Muscle layer of duodenum (tissue), 2 donors: ENCODE measurements at regions not wholly inside any gene's neighbourhood (a gene's known extent, or its start where the extent isn't known, plus 50 kb on each side); places are given as distances from the start of the nearest gene placed in this dataset.
"Not testable (repeated sequence)": the region's sequence is repeated elsewhere in the genome, so short reads cannot be mapped to it uniquely, and the experiment has no call there.

Experiments
- H3K27ac ChIP-seq: one replicate; pipeline ENCODE4 v1.7.0; 2013; ENCODE audit warnings: mild to moderate bottlenecking, low read length
- H3K27me3 ChIP-seq: one replicate; pipeline ENCODE4 v1.7.0; 2013; ENCODE audit warnings: low read depth, mild to moderate bottlenecking, control low read depth, low read length
- H3K36me3 ChIP-seq, 2 donors: one replicate each; pipeline ENCODE4 v1.7.0; 2013; ENCODE audit warnings: low read length in 2 of 2, control low read depth in 1 of 2, mild to moderate bottlenecking in 1 of 2; ENCODE audit not compliant: insufficient read depth in 2 of 2, control insufficient read depth in 1 of 2
- H3K4me1 ChIP-seq, 2 donors: one replicate each; pipeline ENCODE4 v1.7.0; 2013; ENCODE audit warnings: low read length in 2 of 2, mild to moderate bottlenecking in 2 of 2, control low read depth in 1 of 2, moderate library complexity in 1 of 2; ENCODE audit not compliant: insufficient read depth in 2 of 2, control insufficient read depth in 1 of 2
- H3K4me3 ChIP-seq, 2 donors: one replicate each; pipeline ENCODE4 v1.7.0; 2013; ENCODE audit warnings: low read length in 2 of 2, low read depth in 1 of 2, mild to moderate bottlenecking in 1 of 2
- H3K9me3 ChIP-seq, 2 donors: one replicate each; pipeline ENCODE4 v1.7.0; 2013; ENCODE audit warnings: low read length in 2 of 2, control low read depth in 1 of 2, mild to moderate bottlenecking in 1 of 2; ENCODE audit not compliant: control insufficient read depth in 1 of 2
- donor health status: healthy.

DNA sequence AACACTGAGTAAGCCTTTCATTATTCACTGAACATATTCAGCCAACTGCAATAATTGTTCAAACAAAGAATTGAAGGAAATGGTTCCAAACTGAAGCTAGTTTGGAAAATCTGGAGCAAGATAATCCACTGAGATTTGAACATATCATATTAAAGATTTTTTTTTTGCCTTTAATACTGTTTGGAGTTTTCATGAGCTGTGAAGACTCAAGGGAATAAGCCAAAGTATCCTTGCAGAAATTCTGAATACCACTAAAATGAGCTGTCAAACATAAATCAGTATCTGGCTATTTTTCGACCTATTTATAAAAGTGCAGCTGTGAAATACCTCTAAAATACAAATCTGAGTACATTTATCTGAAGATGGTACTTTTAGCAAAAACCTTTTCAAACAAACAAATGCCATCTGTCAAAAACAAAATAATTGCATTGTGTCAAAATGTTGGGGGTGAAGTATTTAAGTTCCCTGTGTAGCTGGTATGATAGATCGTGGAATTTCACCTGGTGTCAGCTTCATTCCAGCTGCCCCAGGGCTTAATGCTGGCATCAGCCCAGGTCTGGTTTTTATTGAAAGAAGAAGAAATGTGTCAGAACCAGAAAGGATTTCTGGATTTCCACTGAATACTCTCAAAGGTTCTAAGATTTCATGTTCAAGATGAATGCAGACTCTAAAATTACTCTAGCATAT is 149.0 kb upstream of the GRAMD2B start:
- H3K9me3 ChIP-seq, result no peaks in the 10 kb centered on the region
- no peak overlapping the region for H3K4me3 ChIP-seq
- H3K27me3 ChIP-seq, result no peaks in the 10 kb centered on the region
- H3K36me3 ChIP-seq, result no peaks in the 10 kb centered on the region
- no peak overlapping the region for H3K27ac ChIP-seq
- H3K4me1 ChIP-seq, result no peaks in the 10 kb centered on the region

DNA sequence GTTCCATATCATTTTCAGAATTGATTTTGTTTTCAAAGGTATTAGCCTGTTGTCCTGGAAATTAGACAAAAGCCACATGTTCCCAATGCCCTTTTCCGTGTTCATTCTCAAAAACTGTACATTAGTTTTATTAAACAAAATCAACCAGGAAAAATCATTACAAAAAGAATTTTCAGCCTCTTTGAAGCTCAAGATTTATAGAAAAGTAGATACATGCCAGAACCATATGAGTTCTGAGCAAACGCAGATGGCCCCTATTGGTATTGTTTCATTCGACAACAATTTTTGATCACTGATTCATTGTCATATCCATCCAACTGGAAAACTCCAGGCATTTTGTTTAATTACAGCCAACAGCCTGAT is 148.5 kb upstream of the GRAMD2B start:
- H3K36me3 ChIP-seq, result no peaks in the 10 kb centered on the region
- no peak overlapping the region for H3K4me3 ChIP-seq

DNA sequence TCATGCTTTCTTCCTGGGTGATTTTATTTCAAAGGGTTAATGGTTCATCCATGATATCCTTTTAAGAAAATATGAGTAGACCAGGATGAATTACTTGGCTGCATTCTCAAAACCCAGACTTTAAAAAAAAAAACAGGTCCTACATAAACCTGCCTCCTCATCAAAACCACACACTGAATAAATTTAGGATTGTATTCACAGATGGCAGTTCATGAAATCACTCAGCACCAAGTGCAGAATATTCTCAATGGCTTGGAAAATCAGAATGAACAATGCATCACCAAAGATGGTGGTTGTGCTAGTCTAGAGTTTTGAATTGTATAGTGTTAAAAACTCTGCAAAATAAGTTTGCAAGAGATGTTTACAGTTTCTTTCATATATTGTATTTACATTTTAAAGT is 145.4 kb upstream of the GRAMD2B start:
- Histone ChIP-seq H3K4me3 (no peak overlapping the region), H3K4me1 (no peaks in the 10 kb centered on the region), H3K36me3 (no peaks in the 10 kb centered on the region), H3K27me3 (no peaks in the 10 kb centered on the region), H3K27ac (no peak overlapping the region), H3K9me3 (no peaks in the 10 kb centered on the region)

More for the DNA sequence above, 148.5 kb upstream of the GRAMD2B start:
- H3K27me3 ChIP-seq, result no peaks in the 10 kb centered on the region
- H3K9me3 ChIP-seq, result no peaks in the 10 kb centered on the region
- no peak overlapping the region for H3K27ac ChIP-seq
- H3K4me1 ChIP-seq, result no peaks in the 10 kb centered on the region

DNA sequence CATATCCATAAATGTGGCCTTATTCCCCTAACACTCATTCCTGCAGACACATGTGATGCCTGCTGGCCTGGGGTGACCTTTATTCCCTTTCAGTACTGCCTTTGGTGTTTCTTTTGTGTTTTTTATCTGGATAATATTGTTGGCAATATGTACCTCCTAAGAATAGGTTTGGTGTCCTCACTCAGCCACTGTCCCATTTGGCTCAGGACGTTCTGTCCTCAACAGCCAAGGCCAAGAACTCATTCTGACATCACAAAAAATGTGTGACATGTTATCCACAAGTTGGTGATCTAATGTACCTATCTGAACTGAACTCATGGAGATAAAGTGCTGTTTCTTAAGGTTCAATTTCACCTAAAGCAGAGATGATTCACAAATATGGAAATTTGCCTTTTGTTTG is 142.9 kb upstream of the GRAMD2B start:
- Histone ChIP-seq H3K27me3 (no peaks in the 10 kb centered on the region), H3K27ac (no peak overlapping the region), H3K4me1 (no peaks in the 10 kb centered on the region)

DNA sequence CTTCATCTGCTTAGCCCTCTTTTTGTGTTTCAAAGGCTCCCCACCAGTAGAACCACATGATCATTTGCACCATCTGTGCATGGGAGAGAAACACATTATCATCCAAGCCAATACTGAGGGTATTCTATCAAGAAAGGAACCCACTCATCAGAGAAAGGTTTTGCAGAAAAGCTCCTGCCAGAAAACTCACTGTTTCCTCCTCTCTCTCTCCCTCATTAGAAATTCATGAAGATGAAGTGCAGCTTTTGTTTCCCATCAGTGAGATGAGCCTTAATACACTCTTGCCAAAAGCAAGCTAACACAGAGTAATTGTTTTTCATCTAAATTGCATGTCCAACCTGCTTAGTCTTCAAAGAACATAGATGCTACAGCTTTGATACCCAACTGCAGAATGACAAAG is 142.4 kb upstream of the GRAMD2B start:
- H3K4me1 ChIP-seq, result no peaks in the 10 kb centered on the region
- no peaks in the 10 kb centered on the region for H3K27me3 ChIP-seq
- no peak overlapping the region for H3K4me3 ChIP-seq
- H3K36me3 ChIP-seq, result no peaks in the 10 kb centered on the region
- no peaks in the 10 kb centered on the region for H3K9me3 ChIP-seq
- H3K27ac ChIP-seq, result no peak overlapping the region

More for the DNA sequence above, 142.9 kb upstream of the GRAMD2B start:
- H3K9me3 ChIP-seq, result no peaks in the 10 kb centered on the region
- no peak overlapping the region for H3K4me3 ChIP-seq
- no peaks in the 10 kb centered on the region for H3K36me3 ChIP-seq

DNA sequence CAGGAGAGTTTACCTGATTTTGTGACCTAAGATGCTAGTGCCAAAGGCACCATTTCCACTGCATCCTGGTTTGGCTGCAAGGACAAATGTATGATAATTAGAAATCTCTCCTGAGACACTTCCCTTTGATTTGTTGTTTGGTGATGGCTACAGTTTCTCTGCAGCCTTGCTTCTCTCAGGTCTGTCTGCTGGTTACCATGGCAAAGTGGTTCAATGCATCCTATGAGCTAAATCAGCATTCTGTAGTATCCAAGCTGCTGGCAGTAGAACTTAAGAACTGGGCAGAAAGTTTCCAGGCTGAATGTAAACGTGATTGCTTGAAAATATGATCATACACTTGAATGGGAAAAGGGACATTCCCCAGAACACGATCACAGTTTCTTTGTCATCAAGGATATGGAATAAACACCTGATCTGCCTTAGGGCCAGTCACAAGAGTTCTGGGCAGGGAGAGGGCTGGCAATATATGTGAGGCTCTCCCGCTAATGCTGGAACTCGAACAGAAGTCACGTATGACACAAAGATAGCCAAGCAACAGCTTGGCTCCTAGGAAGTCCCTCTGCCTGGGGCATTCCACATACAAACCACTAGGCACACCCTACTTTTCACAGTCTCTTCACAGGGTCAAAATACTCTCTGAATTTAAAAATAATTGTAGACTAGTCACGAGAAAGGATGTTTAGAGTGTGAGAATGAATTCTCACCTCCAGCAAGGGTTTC is 138.1 kb upstream of the GRAMD2B start:
- Histone ChIP-seq H3K9me3 (no peaks in the 10 kb centered on the region), H3K4me1 (no peaks in the 10 kb centered on the region), H3K27me3 (no peaks in the 10 kb centered on the region), H3K36me3 (no peaks in the 10 kb centered on the region), H3K4me3 (no peak overlapping the region), H3K27ac (no peak overlapping the region)

DNA sequence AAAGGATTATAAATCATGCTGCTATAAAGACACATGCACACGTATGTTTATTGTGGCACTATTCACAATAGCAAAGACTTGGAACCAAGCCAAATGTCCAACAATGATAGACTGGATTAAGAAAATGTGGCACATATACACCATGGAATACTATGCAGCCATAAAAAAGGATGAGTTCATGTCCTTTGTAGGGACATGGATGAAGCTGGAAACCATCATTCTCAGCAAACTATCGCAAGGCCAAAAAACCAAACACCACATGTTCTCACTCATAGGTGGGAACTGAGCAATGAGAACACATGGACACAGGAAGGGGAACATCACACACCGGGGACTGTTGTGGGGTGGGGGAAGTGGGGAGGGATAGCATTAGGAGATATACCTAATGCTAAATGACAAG is 127.1 kb upstream of the GRAMD2B start:
- H3K4me3 ChIP-seq, H3K27ac ChIP-seq, H3K4me1 ChIP-seq, H3K9me3 ChIP-seq, H3K27me3 ChIP-seq, H3K36me3 ChIP-seq: not testable (repeated sequence)

DNA sequence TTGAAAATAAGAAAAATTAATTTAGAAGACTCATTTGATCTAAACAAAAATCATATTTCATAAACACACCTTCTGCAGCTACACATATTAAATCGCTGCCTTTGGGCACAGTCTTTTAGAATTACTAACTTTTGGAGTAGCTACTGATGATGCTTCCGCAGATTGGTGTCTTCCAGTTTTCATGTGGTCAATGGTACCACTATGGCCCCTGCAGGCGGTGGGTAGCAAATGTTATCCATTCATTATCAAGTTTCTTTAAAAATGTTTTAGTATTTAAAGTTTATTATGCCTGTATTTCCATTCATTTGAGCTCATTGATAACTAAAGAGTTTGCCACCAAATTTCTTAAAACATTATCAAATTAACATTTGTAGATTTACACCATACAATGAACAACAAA is 122.9 kb upstream of the GRAMD2B start:
- H3K36me3 ChIP-seq, result no peaks in the 10 kb centered on the region
- peaks cover 0 to 2% of the 10 kb centered on the region in 2 donors for H3K9me3 ChIP-seq
- H3K4me3 ChIP-seq, result no peak overlapping the region
- H3K27ac ChIP-seq, result no peak overlapping the region
- H3K27me3 ChIP-seq, result no peaks in the 10 kb centered on the region
- H3K4me1 ChIP-seq, result no peaks in the 10 kb centered on the region

DNA sequence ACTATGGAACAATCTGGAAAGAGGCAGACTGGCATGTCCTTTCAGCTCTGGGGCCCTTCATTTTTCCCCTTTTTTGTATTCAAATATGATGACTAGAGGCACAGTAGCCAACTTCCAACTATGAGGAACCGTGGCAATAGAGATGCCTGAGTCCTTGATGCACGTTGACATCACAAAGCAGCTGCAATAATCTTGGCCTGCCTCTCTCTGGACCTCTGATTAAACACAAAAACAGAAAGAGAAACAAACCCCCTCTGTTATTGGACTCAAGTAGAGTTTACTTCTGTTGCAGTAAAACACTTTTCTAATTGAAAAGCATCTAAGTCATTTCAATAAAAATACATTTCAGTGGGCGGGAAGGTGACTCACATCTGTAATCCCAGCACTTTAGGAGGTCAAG is 122.2 kb upstream of the GRAMD2B start:
- Histone ChIP-seq H3K27me3 (no peaks in the 10 kb centered on the region), H3K9me3 (peaks cover 0 to 2% of the 10 kb centered on the region in 2 donors), H3K4me1 (no peaks in the 10 kb centered on the region), H3K36me3 (no peaks in the 10 kb centered on the region), H3K27ac (no peak overlapping the region), H3K4me3 (no peak overlapping the region)

DNA sequence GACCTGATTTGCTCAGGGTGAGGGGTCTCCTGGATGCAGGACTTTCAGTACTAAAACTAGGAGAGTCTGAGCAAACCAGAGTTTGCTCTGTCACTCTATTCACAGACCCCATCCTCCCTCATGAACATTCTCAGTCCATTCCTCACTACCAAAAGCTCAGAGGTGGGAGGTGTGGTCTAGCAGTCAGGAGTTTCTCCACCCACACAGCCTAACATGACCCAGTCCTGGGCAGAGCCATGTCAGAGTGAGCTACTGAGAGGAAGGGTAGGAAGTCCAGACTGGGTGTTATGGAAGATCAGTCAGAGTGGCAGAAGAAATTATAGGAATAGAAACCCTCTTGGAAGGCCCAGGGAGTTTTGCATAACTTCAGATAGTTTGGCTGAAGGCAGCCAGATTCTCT is 113.3 kb upstream of the GRAMD2B start:
- no peaks in the 10 kb centered on the region for H3K4me1 ChIP-seq

DNA sequence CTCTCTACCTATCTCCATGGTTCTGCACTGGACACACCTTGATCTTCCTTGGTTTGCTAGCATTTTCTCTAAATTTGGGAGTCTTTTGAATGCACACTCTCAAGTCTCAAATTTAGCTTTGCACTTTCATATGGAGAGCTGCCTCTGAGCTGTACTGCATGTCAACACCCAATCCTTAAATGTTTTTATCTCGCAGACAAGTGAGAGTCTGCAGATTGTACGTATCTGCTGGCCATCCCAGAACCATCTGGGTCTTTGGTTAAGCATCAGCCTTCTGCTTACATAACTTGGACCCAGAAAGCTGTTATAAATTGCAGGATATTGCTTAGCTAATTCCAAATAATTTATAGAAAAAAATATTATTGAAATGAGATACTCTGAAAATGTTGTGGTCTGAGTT is 111.4 kb upstream of the GRAMD2B start:
- Histone ChIP-seq H3K27me3 (no peaks in the 10 kb centered on the region), H3K27ac (no peak overlapping the region), H3K36me3 (no peaks in the 10 kb centered on the region), H3K4me1 (no peaks in the 10 kb centered on the region), H3K4me3 (no peak overlapping the region), H3K9me3 (no peaks in the 10 kb centered on the region)

More for the DNA sequence above, 113.3 kb upstream of the GRAMD2B start:
- no peaks in the 10 kb centered on the region for H3K9me3 ChIP-seq
- no peak overlapping the region for H3K4me3 ChIP-seq
- no peaks in the 10 kb centered on the region for H3K27me3 ChIP-seq
- no peak overlapping the region for H3K27ac ChIP-seq
- H3K36me3 ChIP-seq, result no peaks in the 10 kb centered on the region

DNA sequence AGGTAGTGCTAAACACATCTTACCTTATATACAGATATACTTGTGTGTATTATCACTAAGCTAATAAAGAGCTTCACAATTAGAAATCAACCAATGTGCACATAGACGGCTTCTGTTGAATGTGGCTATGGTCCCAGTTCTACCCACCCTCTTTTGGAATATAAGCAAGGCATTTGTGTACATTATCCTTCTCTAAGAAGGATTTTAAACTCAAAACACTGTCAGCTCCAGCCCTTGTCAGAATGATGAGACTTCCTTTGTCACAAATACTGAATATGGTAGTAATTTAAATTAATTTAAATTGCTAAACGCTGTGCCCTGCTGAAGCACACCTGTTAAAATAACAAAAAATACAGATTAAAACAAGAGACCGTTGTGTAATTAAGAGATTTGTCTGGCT is 107.9 kb upstream of the GRAMD2B start:
- no peak overlapping the region for H3K4me3 ChIP-seq
- no peaks in the 10 kb centered on the region for H3K4me1 ChIP-seq
- H3K9me3 ChIP-seq, result no peaks in the 10 kb centered on the region
- H3K27me3 ChIP-seq, result no peaks in the 10 kb centered on the region
- H3K36me3 ChIP-seq, result no peaks in the 10 kb centered on the region
- no peak overlapping the region for H3K27ac ChIP-seq
